PC-9 (cell line): ENCODE measurements at regions not wholly inside any gene's neighbourhood (a gene's known extent, or its start where the extent isn't known, plus 50 kb on each side); places are given as distances from the start of the nearest gene placed in this dataset.

ENCODE experiments used
- BruUV-seq: library from RNA; stranded (reverse); fragments of 400-500 nt; replicated peaks from 2 replicates; lab custom pipeline; 2021; lab: Mats Ljungman, UMichigan
- CTCF ChIA-PET: fragments of 300-600 bp; sonication (Branson Sonifier 250); formaldehyde crosslinking; loops from one replicate; lab custom pipeline; 2022; ENCODE audit warnings: antibody characterized with exemption; lab: Charles Lee
- POLR2A ChIA-PET: fragments of 300-600 bp; sonication (Branson Sonifier 250); formaldehyde crosslinking; loops from one replicate; lab custom pipeline; 2022; ENCODE audit warnings: antibody characterized with exemption; ENCODE audit not compliant: unreplicated experiment; lab: Charles Lee
- DNase-seq, 2 experiments: peaks; one replicate each; pipeline versions ENCODE4 v3.0.0 to v3.0.0-alpha.2; 2015 to 2022; ENCODE audit warnings: mixed read lengths in 1 of 2
- H2AFZ ChIP-seq: fragments of 200-600 bp; sonication (generic); 2 replicates; pipeline ENCODE4 v1.8.1; 2017; ENCODE audit warnings: antibody characterized with exemption
- H3F3A ChIP-seq: fragments of 200-600 bp; sonication (generic); 2 replicates; pipeline ENCODE4 v1.8.1; 2017; ENCODE audit warnings: antibody characterized with exemption, mild to moderate bottlenecking, low read depth; ENCODE audit not compliant: insufficient read depth
- H3K27ac ChIP-seq: fragments of 200-600 bp; sonication (generic); 2 replicates; pipeline ENCODE4 v1.6.1; 2016; ENCODE audit warnings: mixed run types
- H3K27me3 ChIP-seq: fragments of 200-600 bp; sonication (generic); 2 replicates; pipeline ENCODE4 v1.6.1; 2016; ENCODE audit warnings: low read depth, mixed run types; ENCODE audit not compliant: insufficient read depth
- H3K36me3 ChIP-seq: fragments of 200-600 bp; sonication (generic); 2 replicates; pipeline ENCODE4 v1.6.1; 2016; ENCODE audit warnings: low read depth, mixed run types
- H3K4me1 ChIP-seq: fragments of 200-600 bp; sonication (generic); replicated peaks from 2 replicates; pipeline ENCODE4 v1.6.1; 2016; ENCODE audit warnings: mixed run types; ENCODE audit not compliant: insufficient read depth
- H3K4me2 ChIP-seq: fragments of 200-600 bp; sonication (generic); 2 replicates; pipeline ENCODE4 v1.6.1; 2017; ENCODE audit warnings: mixed run types
- H3K4me3 ChIP-seq: fragments of 200-600 bp; sonication (generic); 2 replicates; pipeline ENCODE4 v1.6.1; 2016; ENCODE audit warnings: mixed run types
- H3K79me2 ChIP-seq: fragments of 200-600 bp; sonication (generic); 2 replicates; pipeline ENCODE4 v1.6.1; 2017; ENCODE audit warnings: low read depth, mixed run types
- H3K9me2 ChIP-seq: fragments of 200-600 bp; sonication (generic); 2 replicates; pipeline ENCODE4 v1.8.1; 2017; ENCODE audit warnings: mild to moderate bottlenecking; ENCODE audit not compliant: insufficient read depth
- H3K9me3 ChIP-seq: fragments of 200-600 bp; sonication (generic); 2 replicates; pipeline ENCODE4 v1.8.1; 2016; ENCODE audit warnings: low read depth; ENCODE audit not compliant: insufficient read depth
- H4K20me1 ChIP-seq: fragments of 200-600 bp; sonication (generic); 2 replicates; pipeline ENCODE4 v1.8.1; 2017; ENCODE audit not compliant: insufficient read depth
- CTCF ChIP-seq: fragments of 200-600 bp; sonication (generic); conservative IDR thresholded peaks from 2 replicates; pipeline ENCODE4 v1.6.1; 2017; ENCODE audit warnings: mixed run types, antibody characterized with exemption, mild to moderate bottlenecking, moderate library complexity
- EZH2 ChIP-seq: fragments of 200-600 bp; sonication (generic); IDR thresholded peaks from 2 replicates; pipeline ENCODE4 v1.8.0; 2017; ENCODE audit warnings: antibody characterized with exemption, low read depth
- intact Hi-C: fragments of 100-400 bp; cut with micrococcal nuclease; formaldehyde crosslinking; loops from one replicate; pipeline ENCODE4 v1.10.0; 2022; ENCODE audit not compliant: unreplicated experiment

GRCh38 chr2:105576050-105576439 is 168.7 kb upstream of the NCK2 start:
- Histone ChIP-seq H3K27ac (no peak overlapping the region), H3F3A (no peaks in the 10 kb centered on the region), H2AFZ (0 out of 2 replicates have a peak overlapping the region, but pooled peaks have one; percentile 6), H3K27me3 (peaks cover 34% of the 10 kb centered on the region), H4K20me1 (no peaks in the 10 kb centered on the region), H3K36me3 (no peaks in the 10 kb centered on the region), H3K9me2 (no peaks in the 10 kb centered on the region), H3K4me3 (no peak overlapping the region), H3K4me2 (peak overlapping the region; percentile 46), H3K4me1 (peaks cover 5% of the 10 kb centered on the region), H3K9me3 (no peaks in the 10 kb centered on the region), H3K79me2 (no peaks in the 10 kb centered on the region)
- POLR2A ChIA-PET: no interaction called here
- no TSS peak for BruUV-seq
- TF ChIP-seq CTCF (no peak), EZH2 (no peak)
- no peak for DNase-seq
- intact Hi-C loops: loop anchor here (5.0 kb wide), 2 partner anchors 391 to 511 kb away; no protein-coding TSS in a partner anchor
- CTCF ChIA-PET: interaction anchor here (0.7 kb wide), 1 partner anchor 12 kb away, joined by 3 read pairs; no protein-coding TSS in a partner anchor

- H3F3A ChIP-seq: no peaks in the 10 kb centered on the region
- H3K27ac ChIP-seq: no peak overlapping the region
- no peak for TF ChIP-seq CTCF
- no peak for TF ChIP-seq EZH2
- ChIA-PET CTCF (no interaction called here), POLR2A (no interaction called here)
- no peak overlapping the region for H3K4me3 ChIP-seq
- H4K20me1 ChIP-seq: no peaks in the 10 kb centered on the region
- H3K27me3 ChIP-seq: peaks cover 35% of the 10 kb centered on the region
- H3K9me3 ChIP-seq: no peaks in the 10 kb centered on the region
- peaks cover 5% of the 10 kb centered on the region for H3K4me1 ChIP-seq
- DNase-seq: no peak
- no peaks in the 10 kb centered on the region for H3K9me2 ChIP-seq
- no TSS peak for BruUV-seq
- H3K36me3 ChIP-seq: no peaks in the 10 kb centered on the region
- H3K4me2 ChIP-seq: 0 out of 2 replicates have a peak overlapping the region, but pooled peaks have one; percentile 46
- 0 out of 2 replicates have a peak overlapping the region, but pooled peaks have one; percentile 6 for H2AFZ ChIP-seq
- intact Hi-C loops: loop anchor here (5.0 kb wide), 2 partner anchors 392 to 512 kb away; no protein-coding TSS in a partner anchor
- H3K79me2 ChIP-seq: no peaks in the 10 kb centered on the region
These were observed 169.2 kb upstream of the NCK2 start for GRCh38 chr2:105575499-105576025.

- no peaks in the 10 kb centered on the region for H3K36me3 ChIP-seq
- ChIA-PET POLR2A (no interaction called here), CTCF (no interaction called here)
- TF ChIP-seq EZH2: no peak
- no peak for TF ChIP-seq CTCF
- H2AFZ ChIP-seq: no peak overlapping the region
- H3K4me2 ChIP-seq: no peak overlapping the region
- peaks cover 40% of the 10 kb centered on the region for H3K27me3 ChIP-seq
- DNase-seq: no peak
- BruUV-seq: no TSS peak
- H3K27ac ChIP-seq: no peak overlapping the region
- no peaks in the 10 kb centered on the region for H3K9me2 ChIP-seq
- no peaks in the 10 kb centered on the region for H3K79me2 ChIP-seq
- intact Hi-C loops: loop anchor here (5.0 kb wide), 2 partner anchors 392 to 512 kb away; no protein-coding TSS in a partner anchor
- H3K9me3 ChIP-seq: no peaks in the 10 kb centered on the region
- peaks cover 5% of the 10 kb centered on the region for H3K4me1 ChIP-seq
- H3F3A ChIP-seq: no peaks in the 10 kb centered on the region
- no peak overlapping the region for H3K4me3 ChIP-seq
- no peaks in the 10 kb centered on the region for H4K20me1 ChIP-seq
These were observed 169.8 kb upstream of the NCK2 start for GRCh38 chr2:105574796-105575344.
